ENCODE measurements at regions not wholly inside any gene's neighbourhood (a gene's known extent, or its start where the extent isn't known, plus 50 kb on each side); places are given as distances from the start of the nearest gene placed in this dataset.

DNA sequence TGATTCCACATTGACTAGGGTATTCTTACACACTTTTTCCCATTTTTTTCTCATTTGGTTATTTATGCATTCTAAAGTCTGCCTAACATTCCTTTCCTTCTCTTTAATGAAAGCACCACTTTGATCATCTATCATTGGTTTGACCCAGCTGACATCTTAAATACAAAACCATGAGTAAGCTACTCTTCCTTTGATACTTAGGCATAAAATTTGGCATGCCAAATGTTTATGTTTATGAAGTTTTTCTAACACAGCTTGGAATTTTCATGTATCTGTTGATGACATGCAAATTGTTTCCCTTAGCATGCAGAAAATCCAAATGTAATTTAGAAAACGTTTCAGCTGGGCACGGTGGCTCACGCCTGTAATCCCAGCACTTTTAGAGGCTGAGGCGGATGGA lies 534.9 kb downstream of the QKI start:
- Histone ChIP-seq H3K14ac (ENCODE audit: insufficient read depth, low read length) (no peak overlapping the region), H2BK20ac (ENCODE audit: low read depth, low read length, poor library complexity, severe bottlenecking) (no peak overlapping the region), H3T11ph (ENCODE audit: low read length) (no peak overlapping the region), H3K23me2 (ENCODE audit: insufficient read length, low read depth, low read length, poor library complexity, severe bottlenecking) (no peaks in the 10 kb centered on the region), H3K79me1 (ENCODE audit: insufficient read depth, low read depth, low read length, poor library complexity, severe bottlenecking) (no peaks in the 10 kb centered on the region), H3K9me3 (ENCODE audit: control insufficient read depth, low read depth, low read length) (no peaks in the 10 kb centered on the region), H3K4ac (ENCODE audit: low read depth, low read length) (no peak overlapping the region), H4K8ac (replicated peaks; ENCODE audit: insufficient read length, low read depth, low read length) (no peak overlapping the region), H2BK5ac (ENCODE audit: insufficient read length, low read length) (no peak overlapping the region), H3K79me2 (ENCODE audit: insufficient read depth, low read length) (no peaks in the 10 kb centered on the region), H2BK12ac (ENCODE audit: insufficient read length, low read depth, low read length) (no peak overlapping the region), H3K27me3 (ENCODE audit: insufficient read depth, low read length) (no peaks in the 10 kb centered on the region), H3K27ac (ENCODE audit: insufficient read length, low read depth, low read length) (no peak overlapping the region), H3K4me2 (ENCODE audit: insufficient read depth, insufficient read length, low read length) (no peak overlapping the region), H4K5ac (ENCODE audit: insufficient read length, low read depth, low read length) (no peak overlapping the region), H2BK120ac (ENCODE audit: low read depth, low read length, poor library complexity, severe bottlenecking) (no peak overlapping the region), H3K9ac (ENCODE audit: extremely low read depth, insufficient read length, low read length) (no peak overlapping the region), H3K23ac (ENCODE audit: insufficient read length, low read depth, low read length) (no peak overlapping the region), H3K56ac (ENCODE audit: insufficient read length, low read depth, low read length) (no peak overlapping the region), H3K18ac (ENCODE audit: insufficient read length, low read depth, low read length) (no peak overlapping the region), H4K20me1 (ENCODE audit: control insufficient read depth, insufficient read depth, insufficient read length) (no peaks in the 10 kb centered on the region), H3K4me1 (ENCODE audit: insufficient read depth, low read length) (peaks cover 2% of the 10 kb centered on the region; the same call in 1 of the 2 replicates), H2BK15ac (ENCODE audit: low read depth, low read length) (no peak overlapping the region), H2AK5ac (ENCODE audit: insufficient read length, low read length) (no peak overlapping the region), H2AFZ (ENCODE audit: low read length) (no peak overlapping the region), H4K91ac (ENCODE audit: insufficient read length, low read depth, low read length) (no peak overlapping the region)
- DNase-seq = no peak
- no peaks in the 10 kb centered on the region; a peak in 1 of 7 replicates for H3K36me3 Mint-ChIP-seq (ENCODE audit: insufficient read depth in 1 of 3, low read depth in 3 of 3)
- peaks cover 45 to 53% of the 10 kb centered on the region in 2 experiments for H3K4me1 Mint-ChIP-seq
- no peak for TF ChIP-seq CTCF (conservative IDR thresholded peaks at IDR 0.05)
- no CpG with 5 or more reads among the region's 4 CpGs for WGBS (ENCODE audit: extremely low coverage, insufficient read length, low lambda C conversion rate)
- no peak overlapping the region for H3K4me3 Mint-ChIP-seq
- no peaks in the 10 kb centered on the region for H3K27me3 Mint-ChIP-seq (ENCODE audit: low read depth)
- H3K9me3 Mint-ChIP-seq = 0 out of 5 replicates have a peak, but pooled peaks cover 0 to 2% of the 10 kb centered on the region in 2 experiments
- H3K27ac Mint-ChIP-seq = no peak overlapping the region

Measured in H9 (cell line).